Bronchial epithelial cell (primary cell): ENCODE measurements at regions not wholly inside any gene's neighbourhood (a gene's known extent, or its start where the extent isn't known, plus 50 kb on each side); places are given as distances from the start of the nearest gene placed in this dataset.
"Not testable (repeated sequence)": the region's sequence is repeated elsewhere in the genome, so short reads cannot be mapped to it uniquely, and the experiment has no call there.

Experiments
- DNase-seq: peaks from one replicate; pipeline ENCODE4 v3.0.0-alpha.2; 2010; ENCODE audit warnings: low read depth
- FAIRE-seq: peaks from 2 replicates; lab custom pipeline; 2011; peaks lifted over from hg19 to GRCh38; lab: Jason Lieb, UNC
- H3K27me3 ChIP-seq: 2 replicates; pipeline ENCODE4 v1.5.1; 2011; ENCODE audit warnings: low read length; ENCODE audit not compliant: control insufficient read depth, insufficient read depth
- H3K36me3 ChIP-seq: 2 replicates; pipeline ENCODE4 v1.5.1; 2011; ENCODE audit warnings: low read length; ENCODE audit not compliant: control insufficient read depth, insufficient read depth
- H3K4me3 ChIP-seq: 2 replicates; pipeline ENCODE4 v1.5.1; 2011; ENCODE audit warnings: mild to moderate bottlenecking, low read depth, low read length, control low read depth
- CTCF ChIP-seq: IDR thresholded peaks from 2 replicates; pipeline ENCODE4 v1.5.1; 2011; ENCODE audit warnings: mild to moderate bottlenecking, moderate library complexity, low read length, control low read depth, inconsistent platforms; ENCODE audit not compliant: insufficient read depth, severe bottlenecking

- no peak overlapping the region for H3K4me3 ChIP-seq
- no peak for FAIRE-seq
- TF ChIP-seq CTCF, result no peak
- no peaks in the 10 kb centered on the region for H3K36me3 ChIP-seq
- no peaks in the 10 kb centered on the region for H3K27me3 ChIP-seq
- no peak for DNase-seq
These were observed 120.2 kb upstream of the HS3ST2 start for GRCh38 chr16:22693638-22694340.

- Histone ChIP-seq H3K27me3 (no peaks in the 10 kb centered on the region), H3K36me3 (no peaks in the 10 kb centered on the region), H3K4me3 (no peak overlapping the region)
- no peak for DNase-seq
- TF ChIP-seq CTCF, result no peak
- FAIRE-seq, result no peak
These were observed 119.0 kb upstream of the HS3ST2 start for GRCh38 chr16:22694887-22695382.

- not testable (repeated sequence) for H3K27me3 ChIP-seq, H3K4me3 ChIP-seq, FAIRE-seq, H3K36me3 ChIP-seq, DNase-seq
These were observed 118.2 kb upstream of the HS3ST2 start for GRCh38 chr16:22695773-22696172.

- H3K27me3 ChIP-seq, result no peaks in the 10 kb centered on the region
- no peak for FAIRE-seq
- no peak overlapping the region for H3K4me3 ChIP-seq
- no peak for TF ChIP-seq CTCF
- no peaks in the 10 kb centered on the region for H3K36me3 ChIP-seq
- DNase-seq, result no peak
These were observed 114.6 kb upstream of the HS3ST2 start for GRCh38 chr16:22699356-22699755.

- DNase-seq (no peak), FAIRE-seq (no peak)
- no peaks in the 10 kb centered on the region for H3K27me3 ChIP-seq
- no peak for TF ChIP-seq CTCF
- no peak overlapping the region for H3K4me3 ChIP-seq
- no peaks in the 10 kb centered on the region for H3K36me3 ChIP-seq
These were observed 108.2 kb upstream of the HS3ST2 start for GRCh38 chr16:22705799-22706198.

- Histone ChIP-seq H3K4me3 (no peak overlapping the region), H3K36me3 (no peaks in the 10 kb centered on the region), H3K27me3 (no peaks in the 10 kb centered on the region)
- TF ChIP-seq CTCF, result no peak
- FAIRE-seq (no peak), DNase-seq (no peak)
These were observed 103.6 kb upstream of the HS3ST2 start for GRCh38 chr16:22710326-22710725.
